ENCODE measurements at regions not wholly inside any gene's neighbourhood (a gene's known extent, or its start where the extent isn't known, plus 50 kb on each side); places are given as distances from the start of the nearest gene placed in this dataset.

- no peak for TF ChIP-seq SP1 (IDR thresholded peaks at IDR 0.05)
- TF ChIP-seq CTCF (IDR thresholded peaks at IDR 0.05; ENCODE audit: low read depth, low read length, missing input control), result no peak
- TF ChIP-seq MAX (IDR thresholded peaks at IDR 0.05), result no peak
- no peak for TF ChIP-seq TAF1 (conservative IDR thresholded peaks at IDR 0.05)
Measured at GRCh38 chr11:69220561-69221051, 64.9 kb downstream of the SMIM38 start.
